ENCODE measurements at regions not wholly inside any gene's neighbourhood (a gene's known extent, or its start where the extent isn't known, plus 50 kb on each side); places are given as distances from the start of the nearest gene placed in this dataset.
"Not testable (repeated sequence)": the region's sequence is repeated elsewhere in the genome, so short reads cannot be mapped to it uniquely, and the experiment has no call there.

- DNase-seq (ENCODE audit: low spot score); H3K27me3 Mint-ChIP-seq (ENCODE audit: unreplicated experiment); H3K4me1 Mint-ChIP-seq (ENCODE audit: unreplicated experiment): not testable (repeated sequence)
Measured at GRCh38 chr1:120299433-120300057, 115.3 kb upstream of the NBPF8 start.

GRCh38 chr1:120298487-120298886, 116.3 kb upstream of the NBPF8 start:
- not testable (repeated sequence) for H3K9me3 Mint-ChIP-seq (ENCODE audit: unreplicated experiment); H3K4me3 Mint-ChIP-seq (ENCODE audit: unreplicated experiment); H3K27ac Mint-ChIP-seq (ENCODE audit: unreplicated experiment); DNase-seq (ENCODE audit: low spot score); H3K4me1 Mint-ChIP-seq (ENCODE audit: unreplicated experiment); H3K27me3 Mint-ChIP-seq (ENCODE audit: unreplicated experiment); H3K36me3 Mint-ChIP-seq (ENCODE audit: low read depth, unreplicated experiment)

More at GRCh38 chr1:120299433-120300057, 115.3 kb upstream of the NBPF8 start:
- H3K9me3 Mint-ChIP-seq (ENCODE audit: unreplicated experiment); H3K27ac Mint-ChIP-seq (ENCODE audit: unreplicated experiment); H3K36me3 Mint-ChIP-seq (ENCODE audit: low read depth, unreplicated experiment); H3K4me3 Mint-ChIP-seq (ENCODE audit: unreplicated experiment): not testable (repeated sequence)

- not testable (repeated sequence) for H3K9me3 Mint-ChIP-seq (ENCODE audit: unreplicated experiment); DNase-seq (ENCODE audit: low spot score); H3K4me3 Mint-ChIP-seq (ENCODE audit: unreplicated experiment); H3K27ac Mint-ChIP-seq (ENCODE audit: unreplicated experiment); H3K4me1 Mint-ChIP-seq (ENCODE audit: unreplicated experiment); H3K27me3 Mint-ChIP-seq (ENCODE audit: unreplicated experiment); H3K36me3 Mint-ChIP-seq (ENCODE audit: low read depth, unreplicated experiment)
Measured at GRCh38 chr1:120297345-120297953, 117.4 kb upstream of the NBPF8 start.

DNA sequence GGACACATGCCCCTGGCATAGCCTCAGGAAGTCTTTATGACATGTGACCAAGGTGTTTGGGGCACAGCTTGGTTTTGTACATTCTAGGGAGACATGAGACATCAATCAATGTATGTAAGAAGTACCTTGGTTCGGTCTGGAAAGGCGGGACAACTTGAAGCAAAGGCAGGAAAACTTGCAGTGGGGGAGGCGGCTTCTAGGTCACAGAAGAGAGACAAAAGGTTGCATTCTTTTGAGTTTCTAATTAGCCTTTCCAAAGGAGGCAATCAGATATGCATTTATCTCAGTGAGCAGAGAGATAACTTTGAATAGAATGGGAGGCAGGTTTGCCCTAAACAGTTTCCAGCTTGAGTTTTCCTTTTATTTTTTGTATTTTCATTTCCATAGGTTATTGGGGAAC, 113.8 kb upstream of the SEC22B start:
- H3K9me3 Mint-ChIP-seq (ENCODE audit: unreplicated experiment); H3K36me3 Mint-ChIP-seq (ENCODE audit: low read depth, unreplicated experiment); H3K27ac Mint-ChIP-seq (ENCODE audit: unreplicated experiment); H3K27me3 Mint-ChIP-seq (ENCODE audit: unreplicated experiment); DNase-seq (ENCODE audit: low spot score); H3K4me1 Mint-ChIP-seq (ENCODE audit: unreplicated experiment); H3K4me3 Mint-ChIP-seq (ENCODE audit: unreplicated experiment): not testable (repeated sequence)

GRCh38 chr1:120289601-120290074, 113.3 kb upstream of the SEC22B start:
- not testable (repeated sequence) for H3K27me3 Mint-ChIP-seq (ENCODE audit: unreplicated experiment); H3K36me3 Mint-ChIP-seq (ENCODE audit: low read depth, unreplicated experiment); H3K4me1 Mint-ChIP-seq (ENCODE audit: unreplicated experiment); DNase-seq (ENCODE audit: low spot score); H3K9me3 Mint-ChIP-seq (ENCODE audit: unreplicated experiment); H3K4me3 Mint-ChIP-seq (ENCODE audit: unreplicated experiment); H3K27ac Mint-ChIP-seq (ENCODE audit: unreplicated experiment)

DNA sequence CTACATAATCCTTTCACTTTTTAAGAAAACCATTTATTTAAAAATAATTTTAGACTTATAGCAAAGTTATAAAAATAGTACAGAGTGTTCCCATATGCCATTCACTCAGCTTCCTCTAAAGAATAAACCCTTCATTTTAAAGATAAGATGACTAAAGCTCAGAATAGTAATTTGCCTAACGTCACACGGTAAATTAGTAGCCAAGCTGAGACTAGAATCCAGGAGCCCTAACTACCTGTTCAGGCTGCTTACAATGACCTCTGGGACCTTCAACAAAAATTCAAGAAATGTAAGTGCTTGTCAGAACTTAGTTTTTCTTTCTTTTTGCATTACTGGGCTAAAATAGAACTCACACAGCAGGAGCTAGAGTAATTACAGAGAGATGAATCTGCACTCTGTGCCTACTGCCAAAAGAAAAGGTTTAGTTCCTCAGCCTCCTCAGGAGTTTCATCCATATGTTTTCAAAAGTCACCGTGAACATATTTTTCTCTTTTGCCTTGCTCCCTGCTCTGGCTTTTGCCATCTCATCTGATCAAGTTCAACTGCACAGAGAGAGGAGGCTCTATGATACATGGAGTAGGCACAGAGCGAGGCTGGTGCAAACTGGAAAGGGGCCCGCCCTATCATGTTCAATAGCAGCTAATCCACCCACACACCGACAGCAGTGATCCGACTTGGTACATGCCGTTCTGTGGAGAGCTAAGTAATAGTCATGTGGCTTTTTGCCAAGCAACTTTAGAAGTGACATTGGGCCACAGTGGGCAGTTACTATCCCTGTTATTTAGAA, 112.7 kb upstream of the SEC22B start:
- DNase-seq (ENCODE audit: low spot score); H3K4me3 Mint-ChIP-seq (ENCODE audit: unreplicated experiment); H3K9me3 Mint-ChIP-seq (ENCODE audit: unreplicated experiment); H3K36me3 Mint-ChIP-seq (ENCODE audit: low read depth, unreplicated experiment); H3K27ac Mint-ChIP-seq (ENCODE audit: unreplicated experiment); H3K4me1 Mint-ChIP-seq (ENCODE audit: unreplicated experiment); H3K27me3 Mint-ChIP-seq (ENCODE audit: unreplicated experiment): not testable (repeated sequence)

DNA sequence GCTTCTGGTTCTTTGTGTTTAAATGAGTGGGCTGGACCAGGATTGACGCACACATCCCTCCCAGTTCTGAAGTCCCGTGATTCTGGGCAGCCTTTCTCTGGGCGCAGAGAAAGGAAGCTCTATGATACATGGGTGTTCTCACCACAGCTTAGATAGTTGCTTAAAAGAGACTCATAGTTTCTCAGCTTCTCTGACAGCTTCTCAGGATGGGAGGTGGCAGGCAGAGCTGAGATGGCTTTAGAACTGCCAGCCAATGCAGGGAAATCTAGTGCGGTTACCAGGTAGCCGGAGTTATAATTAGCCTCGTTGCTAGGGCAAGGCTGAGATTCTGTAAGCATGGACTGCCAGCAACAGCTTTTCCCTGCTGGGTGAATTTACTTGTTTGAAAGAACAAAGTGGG, 111.8 kb upstream of the SEC22B start:
- not testable (repeated sequence) for H3K4me3 Mint-ChIP-seq (ENCODE audit: unreplicated experiment); DNase-seq (ENCODE audit: low spot score); H3K9me3 Mint-ChIP-seq (ENCODE audit: unreplicated experiment); H3K36me3 Mint-ChIP-seq (ENCODE audit: low read depth, unreplicated experiment); H3K27ac Mint-ChIP-seq (ENCODE audit: unreplicated experiment); H3K27me3 Mint-ChIP-seq (ENCODE audit: unreplicated experiment); H3K4me1 Mint-ChIP-seq (ENCODE audit: unreplicated experiment)

DNA sequence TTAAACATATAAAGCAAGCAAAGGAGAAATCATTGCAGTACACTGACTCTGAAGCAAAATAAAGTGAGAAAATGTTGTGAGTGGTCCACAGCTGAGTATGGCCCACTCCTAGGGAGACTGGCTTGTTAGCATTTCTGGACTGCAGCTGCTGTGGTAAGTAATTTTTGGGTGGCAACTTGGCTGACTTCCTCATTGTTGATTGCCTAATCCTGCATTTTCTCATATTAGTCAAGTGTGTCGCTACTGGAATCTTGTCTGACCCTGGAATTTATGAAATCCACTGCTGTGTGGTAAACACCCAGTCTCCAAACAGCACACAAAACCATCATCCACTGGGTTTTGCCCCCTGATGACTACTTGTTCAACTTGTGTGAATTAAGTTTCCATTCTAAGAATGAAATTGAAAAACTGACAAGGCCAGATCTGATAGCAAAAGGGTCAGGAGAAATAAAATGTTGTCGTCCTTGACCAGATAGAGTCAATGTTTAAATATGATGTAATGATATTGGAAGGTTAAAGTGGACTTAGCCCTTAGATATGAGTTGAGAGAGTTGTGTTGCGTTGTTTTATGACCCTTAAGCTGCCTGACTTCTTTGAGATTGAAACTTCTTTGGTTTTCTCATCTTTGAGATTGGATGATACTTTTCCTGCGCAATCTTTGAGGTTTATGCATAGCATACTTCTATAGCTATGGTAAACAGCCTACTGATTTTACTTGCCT, 106.6 kb upstream of the SEC22B start:
- not testable (repeated sequence) for H3K36me3 Mint-ChIP-seq (ENCODE audit: low read depth, unreplicated experiment); H3K9me3 Mint-ChIP-seq (ENCODE audit: unreplicated experiment); H3K4me3 Mint-ChIP-seq (ENCODE audit: unreplicated experiment); H3K27me3 Mint-ChIP-seq (ENCODE audit: unreplicated experiment); H3K4me1 Mint-ChIP-seq (ENCODE audit: unreplicated experiment); DNase-seq (ENCODE audit: low spot score); H3K27ac Mint-ChIP-seq (ENCODE audit: unreplicated experiment)

- H3K27ac Mint-ChIP-seq (ENCODE audit: unreplicated experiment); DNase-seq (ENCODE audit: low spot score); H3K36me3 Mint-ChIP-seq (ENCODE audit: low read depth, unreplicated experiment); H3K27me3 Mint-ChIP-seq (ENCODE audit: unreplicated experiment); H3K4me1 Mint-ChIP-seq (ENCODE audit: unreplicated experiment); H3K4me3 Mint-ChIP-seq (ENCODE audit: unreplicated experiment); H3K9me3 Mint-ChIP-seq (ENCODE audit: unreplicated experiment): not testable (repeated sequence)
Measured at GRCh38 chr1:120278259-120278610, 101.9 kb upstream of the SEC22B start.

DNA sequence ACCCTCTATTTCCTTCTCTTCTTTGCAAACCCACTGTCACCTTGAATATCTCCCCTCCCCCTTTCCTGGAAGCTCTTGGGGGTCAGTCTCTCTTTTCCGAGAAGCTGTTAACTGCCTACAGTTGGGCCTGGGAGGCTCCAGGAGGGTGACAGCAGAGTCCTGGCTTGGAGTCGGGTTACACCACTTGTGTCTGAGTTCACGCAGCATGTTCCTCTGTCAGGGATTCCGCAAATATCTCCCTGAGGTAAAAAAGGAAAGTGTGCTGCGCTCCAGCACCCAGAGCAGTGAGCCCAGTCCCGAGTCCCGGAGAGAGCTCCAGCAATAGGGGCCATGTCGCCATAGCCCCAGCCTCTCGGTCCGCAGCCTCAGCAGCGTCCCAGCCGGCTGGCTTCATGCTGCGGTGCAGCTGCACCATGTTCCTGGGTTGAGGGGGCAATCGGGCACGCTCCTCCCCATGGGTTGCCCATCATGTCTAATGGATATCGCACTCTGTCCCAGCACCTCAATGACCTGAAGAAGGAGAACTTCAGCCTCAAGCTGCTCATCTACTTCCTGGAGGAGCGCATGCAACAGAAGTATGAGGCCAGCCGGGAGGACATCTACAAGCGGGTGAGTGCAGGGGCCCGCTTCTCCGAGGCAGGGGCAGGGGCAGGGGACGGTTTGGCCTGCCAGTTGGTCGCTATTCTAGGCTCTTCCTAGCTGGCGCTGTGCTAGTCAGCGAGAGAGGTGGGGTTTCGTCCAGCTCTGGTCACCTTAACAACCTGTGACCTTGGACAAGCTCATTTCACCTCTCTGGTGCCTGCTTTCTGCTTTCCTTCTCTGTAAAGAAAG, 101.3 kb upstream of the SEC22B start:
- H3K9me3 Mint-ChIP-seq (ENCODE audit: unreplicated experiment); H3K27ac Mint-ChIP-seq (ENCODE audit: unreplicated experiment); H3K36me3 Mint-ChIP-seq (ENCODE audit: low read depth, unreplicated experiment); DNase-seq (ENCODE audit: low spot score); H3K27me3 Mint-ChIP-seq (ENCODE audit: unreplicated experiment); H3K4me1 Mint-ChIP-seq (ENCODE audit: unreplicated experiment); H3K4me3 Mint-ChIP-seq (ENCODE audit: unreplicated experiment): not testable (repeated sequence)

DNA sequence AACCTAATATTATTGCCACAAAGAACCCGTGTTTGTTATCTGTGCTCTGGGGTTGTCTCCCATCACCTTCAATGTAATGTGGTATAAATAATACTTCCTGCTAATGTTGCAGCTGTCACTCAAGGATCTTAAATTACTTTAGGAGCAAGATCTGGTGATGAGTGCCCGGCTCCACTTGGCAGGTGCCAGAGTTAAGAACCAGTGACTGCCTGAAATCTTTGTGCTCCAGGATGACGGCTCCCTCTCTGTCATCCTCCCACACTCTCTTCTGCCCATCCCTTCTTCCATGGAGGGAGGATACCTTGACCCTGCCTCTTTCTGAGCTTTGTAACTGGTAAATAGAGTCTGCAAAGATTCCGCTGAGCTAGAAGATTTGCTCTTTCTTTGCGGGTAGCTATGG, 100.4 kb upstream of the SEC22B start:
- H3K27me3 Mint-ChIP-seq (ENCODE audit: unreplicated experiment); H3K4me3 Mint-ChIP-seq (ENCODE audit: unreplicated experiment); H3K4me1 Mint-ChIP-seq (ENCODE audit: unreplicated experiment); H3K27ac Mint-ChIP-seq (ENCODE audit: unreplicated experiment); H3K9me3 Mint-ChIP-seq (ENCODE audit: unreplicated experiment); DNase-seq (ENCODE audit: low spot score); H3K36me3 Mint-ChIP-seq (ENCODE audit: low read depth, unreplicated experiment): not testable (repeated sequence)

All from endothelial cell (in vitro differentiated cells).